ENCODE measurements at regions not wholly inside any gene's neighbourhood (a gene's known extent, or its start where the extent isn't known, plus 50 kb on each side); places are given as distances from the start of the nearest gene placed in this dataset.

DNA sequence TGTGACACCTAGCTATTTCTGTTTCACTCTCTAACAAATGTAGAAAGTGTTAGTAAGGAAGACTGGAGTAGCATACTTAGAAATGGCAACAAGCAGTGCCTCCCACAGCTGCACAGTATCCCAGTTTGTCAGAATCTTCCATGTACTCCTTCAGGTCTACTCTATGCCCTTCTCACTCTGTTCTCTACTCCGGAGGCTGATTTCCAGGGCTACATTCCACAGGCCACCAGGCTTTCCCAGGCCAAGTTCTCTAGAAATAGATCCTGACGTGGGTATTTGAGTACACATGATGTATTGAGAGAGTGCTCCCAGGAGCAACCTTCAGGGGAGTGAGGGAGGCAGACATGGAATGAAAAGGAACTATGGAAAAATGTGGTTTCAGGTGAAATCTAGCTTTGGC is 177.3 kb upstream of the GK2 start:
- no peak for TF ChIP-seq POLR2A (IDR thresholded peaks at IDR 0.05)
- TF ChIP-seq, protein P1, sequence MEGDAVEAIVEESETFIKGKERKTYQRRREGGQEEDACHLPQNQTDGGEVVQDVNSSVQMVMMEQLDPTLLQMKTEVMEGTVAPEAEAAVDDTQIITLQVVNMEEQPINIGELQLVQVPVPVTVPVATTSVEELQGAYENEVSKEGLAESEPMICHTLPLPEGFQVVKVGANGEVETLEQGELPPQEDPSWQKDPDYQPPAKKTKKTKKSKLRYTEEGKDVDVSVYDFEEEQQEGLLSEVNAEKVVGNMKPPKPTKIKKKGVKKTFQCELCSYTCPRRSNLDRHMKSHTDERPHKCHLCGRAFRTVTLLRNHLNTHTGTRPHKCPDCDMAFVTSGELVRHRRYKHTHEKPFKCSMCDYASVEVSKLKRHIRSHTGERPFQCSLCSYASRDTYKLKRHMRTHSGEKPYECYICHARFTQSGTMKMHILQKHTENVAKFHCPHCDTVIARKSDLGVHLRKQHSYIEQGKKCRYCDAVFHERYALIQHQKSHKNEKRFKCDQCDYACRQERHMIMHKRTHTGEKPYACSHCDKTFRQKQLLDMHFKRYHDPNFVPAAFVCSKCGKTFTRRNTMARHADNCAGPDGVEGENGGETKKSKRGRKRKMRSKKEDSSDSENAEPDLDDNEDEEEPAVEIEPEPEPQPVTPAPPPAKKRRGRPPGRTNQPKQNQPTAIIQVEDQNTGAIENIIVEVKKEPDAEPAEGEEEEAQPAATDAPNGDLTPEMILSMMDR (IDR thresholded peaks at IDR 0.05) = no peak
- no peak for TF ChIP-seq EP300 (IDR thresholded peaks at IDR 0.05)
- 70 to 82% methylated on average over 2 of the region's 2 CpGs for WGBS, 2 donors
- Histone ChIP-seq H3K27ac (no peak overlapping the region), H3K36me3 (no peaks in the 10 kb centered on the region), H3K4me3 (no peak overlapping the region), H3K27me3 (no peaks in the 10 kb centered on the region), H3K9me3 (no peaks in the 10 kb centered on the region), H3K4me1 (no peaks in the 10 kb centered on the region)
- DNase-seq (ENCODE audit: low spot score in 2 of 2) = no peak

DNA sequence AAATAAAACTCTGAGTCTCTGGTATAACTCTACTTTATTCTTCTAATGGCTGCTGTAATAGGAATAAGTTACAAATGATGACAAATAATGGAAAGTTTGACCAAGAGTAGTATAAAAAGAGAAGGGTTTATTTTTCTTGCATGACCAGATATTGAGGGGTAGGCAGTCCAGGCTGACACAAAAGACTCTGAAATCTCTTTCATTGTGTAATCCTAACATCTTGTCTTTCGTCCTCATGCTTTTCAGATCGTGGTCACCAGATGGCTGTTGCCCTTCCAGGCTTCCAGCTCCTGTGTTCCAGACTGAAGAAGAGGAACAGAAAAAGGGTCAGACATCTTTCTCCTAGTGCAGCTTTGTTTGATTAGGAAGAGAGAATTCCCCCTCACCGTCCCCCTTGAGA is 176.9 kb upstream of the GK2 start:
- H3K27me3 ChIP-seq = no peaks in the 10 kb centered on the region
- DNase-seq (ENCODE audit: low spot score in 2 of 2) = no peak
- no peaks in the 10 kb centered on the region for H3K9me3 ChIP-seq
- no peaks in the 10 kb centered on the region for H3K36me3 ChIP-seq
- no peaks in the 10 kb centered on the region for H3K4me1 ChIP-seq
- no peak overlapping the region for H3K27ac ChIP-seq
- H3K4me3 ChIP-seq = no peak overlapping the region
- WGBS, 2 donors = 60 to 67% methylated on average over 3 of the region's 3 CpGs
- TF ChIP-seq, protein P1 (IDR thresholded peaks at IDR 0.05) = no peak
- TF ChIP-seq POLR2A (IDR thresholded peaks at IDR 0.05) = no peak
- no peak for TF ChIP-seq EP300 (IDR thresholded peaks at IDR 0.05)

DNA sequence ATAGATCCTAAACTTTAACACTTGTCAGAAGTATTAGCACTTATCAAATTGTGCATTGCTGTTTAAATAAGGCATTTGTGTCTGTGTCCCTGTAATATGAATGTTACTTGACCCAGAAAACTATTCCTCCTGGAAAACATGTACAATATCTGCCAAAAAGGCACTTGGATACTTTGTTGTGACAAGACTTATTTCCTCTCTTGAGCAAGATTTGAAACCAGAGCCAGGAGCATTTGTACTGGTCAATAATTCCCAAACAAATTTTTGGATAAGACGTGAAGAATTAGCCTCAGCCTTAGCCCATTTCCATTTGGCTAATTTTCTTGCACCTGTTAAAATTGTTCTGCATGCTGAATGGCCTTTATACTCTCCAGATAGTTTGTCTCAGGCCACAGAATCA is 176.3 kb upstream of the GK2 start:
- 70 to 81% methylated on average over 1 of the region's 1 CpG for WGBS, 2 donors
- DNase-seq (ENCODE audit: low spot score in 2 of 2) = no peak
- Histone ChIP-seq H3K4me1 (no peaks in the 10 kb centered on the region), H3K27ac (no peak overlapping the region), H3K36me3 (no peaks in the 10 kb centered on the region), H3K27me3 (no peaks in the 10 kb centered on the region), H3K9me3 (no peaks in the 10 kb centered on the region), H3K4me3 (no peak overlapping the region)
- TF ChIP-seq, protein P1 (IDR thresholded peaks at IDR 0.05) = no peak
- TF ChIP-seq POLR2A (IDR thresholded peaks at IDR 0.05) (no peak), EP300 (IDR thresholded peaks at IDR 0.05) (no peak)

DNA sequence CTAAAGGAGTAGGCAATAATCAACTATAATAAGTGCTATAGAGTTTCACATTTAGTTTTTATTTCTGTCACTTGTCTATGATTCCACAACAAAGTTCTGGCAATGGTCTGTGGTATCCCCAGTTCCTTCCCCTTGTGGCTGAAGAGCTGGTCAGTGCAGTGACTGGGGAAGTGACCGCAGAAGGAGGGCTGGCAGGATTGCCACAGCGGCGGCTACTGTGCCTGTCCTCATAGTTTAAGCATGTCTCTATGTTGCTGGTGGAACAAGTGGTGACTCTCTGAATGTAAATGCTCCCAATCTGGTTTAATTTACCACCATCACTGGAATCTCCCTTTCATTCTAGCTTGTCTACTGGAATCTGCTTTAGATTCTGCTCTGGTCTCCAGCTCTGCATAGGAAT is 170.6 kb upstream of the GK2 start:
- no peak for TF ChIP-seq EP300 (IDR thresholded peaks at IDR 0.05)
- TF ChIP-seq POLR2A (IDR thresholded peaks at IDR 0.05) = no peak
- TF ChIP-seq, protein P1 (IDR thresholded peaks at IDR 0.05) = no peak
- H3K27me3 ChIP-seq = no peaks in the 10 kb centered on the region
- H3K36me3 ChIP-seq = no peaks in the 10 kb centered on the region
- H3K4me3 ChIP-seq = no peak overlapping the region
- DNase-seq (ENCODE audit: low spot score in 2 of 2) = no peak
- no peaks in the 10 kb centered on the region for H3K9me3 ChIP-seq
- H3K27ac ChIP-seq = no peak overlapping the region
- H3K4me1 ChIP-seq = peaks cover 0 to 11% (median 0%) of the 10 kb centered on the region in 4 donors
- 89 to 93% methylated on average over 3 of the region's 3 CpGs for WGBS, 2 donors

DNA sequence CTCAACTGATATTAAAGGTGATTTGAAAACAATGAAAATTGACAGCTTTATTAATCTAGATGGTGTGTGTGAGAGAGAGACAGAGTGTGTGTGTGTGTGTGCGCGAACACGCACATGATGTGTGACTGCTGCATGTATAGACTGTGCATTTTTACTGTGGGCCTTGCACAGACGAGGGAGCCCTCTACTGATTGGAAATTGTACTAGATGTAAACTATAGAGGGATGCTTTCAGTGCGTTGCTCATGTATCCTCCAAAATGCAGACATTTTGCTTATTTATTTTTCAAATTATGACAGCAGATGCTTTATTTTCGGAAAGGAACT is 168.4 kb upstream of the GK2 start:
- Histone ChIP-seq H3K27ac (peak overlapping the region in 1 of 4 donors; percentile 45), H3K4me1 (peaks cover 0 to 11% (median 0%) of the 10 kb centered on the region in 4 donors), H3K9me3 (no peaks in the 10 kb centered on the region), H3K27me3 (no peaks in the 10 kb centered on the region), H3K4me3 (no peak overlapping the region), H3K36me3 (no peaks in the 10 kb centered on the region)
- WGBS, 2 donors = 37 to 49% methylated on average over 6 of the region's 6 CpGs
- TF ChIP-seq, protein P1 (IDR thresholded peaks at IDR 0.05) = peak in 4 of 5 experiments; percentile 7 to 25 (median 16)
- TF ChIP-seq POLR2A (IDR thresholded peaks at IDR 0.05) (no peak), EP300 (IDR thresholded peaks at IDR 0.05) (no peak)
- DNase-seq (ENCODE audit: low spot score in 2 of 2) = no peak

Data from tibial nerve (tissue), 4 donors.